Dendritic cell treated with granulocyte-macrophage colony-stimulating factor and Interleukin-4, amounts not matched to agents 40 ng/mL and 50 ng/mL, for 4 days (primary cell): ENCODE measurements at regions not wholly inside any gene's neighbourhood (a gene's known extent, or its start where the extent isn't known, plus 50 kb on each side); places are given as distances from the start of the nearest gene placed in this dataset.

Experiments
- H3K27ac Mint-ChIP-seq: one replicate; pipeline ENCODE4 v1.8.0; 2022; ENCODE audit warnings: mild to moderate bottlenecking, mixed read lengths
- H3K27me3 Mint-ChIP-seq: one replicate; pipeline ENCODE4 v1.8.0; 2022; ENCODE audit warnings: mild to moderate bottlenecking, mixed read lengths
- H3K36me3 Mint-ChIP-seq: one replicate; pipeline ENCODE4 v1.8.0; 2022; ENCODE audit warnings: low read depth, mixed read lengths
- H3K4me1 Mint-ChIP-seq: one replicate; pipeline ENCODE4 v1.8.0; 2022; ENCODE audit warnings: low read depth, mixed read lengths
- H3K4me3 Mint-ChIP-seq: one replicate; pipeline ENCODE4 v1.8.0; 2022; ENCODE audit warnings: mild to moderate bottlenecking, moderate library complexity, mixed read lengths
- H3K9me3 Mint-ChIP-seq: one replicate; pipeline ENCODE4 v1.8.0; 2022; ENCODE audit warnings: mixed read lengths
- intact Hi-C: fragments of 100-400 bp; cut with micrococcal nuclease; formaldehyde crosslinking; loops from one replicate; pipeline ENCODE4 v1.15.0; 2022

DNA sequence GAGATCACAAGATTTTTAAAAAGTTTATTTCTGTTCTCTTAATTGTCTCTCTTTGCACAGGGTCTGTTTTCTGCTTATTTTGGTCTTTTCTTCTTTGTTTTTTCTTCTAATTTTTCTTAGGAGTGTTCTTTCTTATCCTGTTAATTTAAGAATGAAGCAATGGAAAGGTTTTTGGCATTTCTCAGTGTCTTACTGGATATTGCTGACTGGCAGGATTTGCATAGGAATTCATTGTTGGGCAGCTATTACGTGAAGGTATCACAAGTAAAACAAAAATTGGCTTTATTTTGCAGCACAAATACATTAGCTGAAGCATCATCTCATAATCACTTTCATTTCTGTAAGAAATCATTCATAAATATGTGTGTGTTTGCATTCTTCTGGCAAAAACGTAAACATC lies 566.9 kb upstream of the CDH6 start:
- no peak overlapping the region for H3K27ac Mint-ChIP-seq
- H3K27me3 Mint-ChIP-seq = no peaks in the 10 kb centered on the region
- no peaks in the 10 kb centered on the region for H3K4me1 Mint-ChIP-seq
- H3K9me3 Mint-ChIP-seq = peaks cover 30% of the 10 kb centered on the region
- H3K4me3 Mint-ChIP-seq = no peak overlapping the region
- H3K36me3 Mint-ChIP-seq = no peaks in the 10 kb centered on the region
- intact Hi-C loops = no loop called here

DNA sequence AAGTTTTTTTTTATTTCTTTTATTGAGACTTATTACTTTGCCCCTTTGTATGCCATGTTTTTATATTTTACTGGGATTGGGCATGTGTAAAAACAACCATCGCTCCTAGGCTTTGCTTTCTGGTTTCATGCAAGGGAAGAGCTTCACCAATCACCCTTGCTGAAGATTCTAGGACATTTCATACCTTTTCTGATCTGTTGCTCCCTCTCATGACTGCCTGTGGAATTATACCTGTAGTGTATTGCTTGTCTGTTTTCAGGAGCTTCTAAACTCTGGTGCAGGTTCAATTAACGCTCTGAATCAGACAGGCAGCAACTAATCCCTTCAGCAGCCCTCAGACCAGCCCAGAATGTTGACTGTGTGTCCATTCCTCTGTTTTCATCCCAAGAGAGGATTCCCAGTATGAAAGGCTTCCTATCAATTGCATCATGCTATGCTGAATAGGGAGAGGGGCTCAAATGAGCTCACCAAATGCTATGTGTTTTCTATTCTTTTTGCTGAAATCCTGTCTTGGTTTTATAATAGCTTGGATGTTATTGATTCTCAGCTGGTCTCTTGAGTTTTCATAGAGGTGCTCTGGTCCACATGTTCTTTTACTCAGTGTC lies 572.9 kb upstream of the CDH6 start:
- no peak overlapping the region for H3K27ac Mint-ChIP-seq
- H3K9me3 Mint-ChIP-seq = peaks cover 50% of the 10 kb centered on the region
- no peaks in the 10 kb centered on the region for H3K4me1 Mint-ChIP-seq
- no peaks in the 10 kb centered on the region for H3K36me3 Mint-ChIP-seq
- intact Hi-C loops = no loop called here
- no peaks in the 10 kb centered on the region for H3K27me3 Mint-ChIP-seq
- H3K4me3 Mint-ChIP-seq = no peak overlapping the region

DNA sequence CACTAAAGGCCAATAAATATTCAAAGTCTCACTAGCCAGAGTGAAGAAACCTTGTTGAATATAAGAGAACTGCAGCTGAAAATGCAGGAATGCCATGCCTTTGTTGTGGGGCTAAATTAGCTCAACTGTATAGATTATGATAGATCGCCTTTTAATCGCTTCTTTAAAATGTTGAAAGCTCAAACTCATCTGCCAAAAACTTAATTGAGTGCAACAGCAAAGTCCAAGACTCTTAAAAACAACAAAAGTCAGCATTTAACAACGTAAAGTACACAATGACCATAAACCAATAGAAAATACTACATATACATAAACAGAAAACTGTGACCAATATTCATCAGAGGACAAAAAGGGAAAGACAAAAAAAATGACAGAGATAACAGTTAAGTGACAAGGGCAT lies 585.0 kb upstream of the CDH6 start:
- H3K27me3 Mint-ChIP-seq = no peaks in the 10 kb centered on the region
- peaks cover 15% of the 10 kb centered on the region for H3K9me3 Mint-ChIP-seq
- H3K36me3 Mint-ChIP-seq = no peaks in the 10 kb centered on the region
- intact Hi-C loops = no loop called here
- no peak overlapping the region for H3K4me3 Mint-ChIP-seq
- no peaks in the 10 kb centered on the region for H3K4me1 Mint-ChIP-seq
- no peak overlapping the region for H3K27ac Mint-ChIP-seq

DNA sequence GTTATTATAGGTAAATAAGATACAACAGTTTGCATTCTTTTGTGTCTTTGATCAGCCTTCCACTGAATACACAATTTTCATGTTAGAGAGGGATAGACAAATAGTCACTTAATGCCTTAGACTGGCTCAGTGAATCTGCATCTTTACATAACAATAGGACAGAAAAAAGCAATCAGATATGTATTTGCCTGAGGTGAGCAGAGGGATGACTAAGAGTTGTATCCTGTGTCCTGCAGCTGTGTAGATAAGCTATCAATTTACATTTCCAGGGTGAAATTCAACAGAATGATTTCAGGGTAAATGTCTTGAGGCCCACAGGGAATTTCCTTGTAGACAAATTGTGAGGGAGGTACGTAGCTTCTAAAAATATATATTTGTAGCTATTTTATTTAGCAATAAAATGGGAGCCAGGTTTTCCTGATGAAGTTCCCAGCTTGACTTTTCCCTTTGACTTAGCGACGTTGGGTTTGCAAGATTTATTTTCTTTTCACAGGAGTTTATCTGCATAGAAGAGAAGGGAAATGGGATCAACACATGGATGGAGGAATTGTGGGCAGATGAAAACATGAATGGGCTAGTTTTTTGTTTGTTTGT lies 586.1 kb upstream of the CDH6 start:
- Mint-ChIP-seq H3K36me3 (no peaks in the 10 kb centered on the region), H3K27me3 (no peaks in the 10 kb centered on the region), H3K27ac (no peak overlapping the region), H3K4me1 (no peaks in the 10 kb centered on the region), H3K4me3 (no peak overlapping the region), H3K9me3 (peaks cover 12% of the 10 kb centered on the region)
- intact Hi-C loops = no loop called here

DNA sequence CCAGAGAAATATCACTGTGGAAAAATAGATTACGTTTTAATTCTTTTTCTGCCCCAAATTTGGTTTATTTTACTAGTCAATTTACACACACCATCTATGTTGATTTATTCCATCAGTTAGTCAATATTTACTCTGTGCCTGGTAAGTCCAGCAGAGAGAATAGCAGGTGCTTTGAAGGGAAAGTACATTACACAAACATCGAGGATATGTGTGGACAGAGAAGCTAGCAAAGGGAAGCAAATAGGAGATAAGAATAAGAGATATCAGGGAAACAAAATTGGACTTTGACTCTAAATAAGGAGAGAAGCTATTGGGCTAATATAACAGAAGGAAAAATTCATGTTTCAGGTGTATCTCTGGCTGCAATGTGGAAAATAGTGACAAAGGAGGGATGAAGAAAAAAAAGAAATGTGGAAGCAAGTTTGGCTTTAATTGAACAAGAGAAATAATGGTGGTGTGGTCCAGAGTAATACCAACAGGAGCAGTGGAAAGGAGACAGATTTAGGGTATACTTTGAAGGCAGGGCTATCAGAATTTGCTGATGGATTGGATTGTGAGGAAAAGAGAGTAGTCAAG lies 587.7 kb upstream of the CDH6 start:
- Mint-ChIP-seq H3K4me3 (no peak overlapping the region), H3K9me3 (peaks cover 9% of the 10 kb centered on the region), H3K4me1 (no peaks in the 10 kb centered on the region), H3K27ac (no peak overlapping the region), H3K36me3 (no peaks in the 10 kb centered on the region), H3K27me3 (no peaks in the 10 kb centered on the region)
- intact Hi-C loops = no loop called here

DNA sequence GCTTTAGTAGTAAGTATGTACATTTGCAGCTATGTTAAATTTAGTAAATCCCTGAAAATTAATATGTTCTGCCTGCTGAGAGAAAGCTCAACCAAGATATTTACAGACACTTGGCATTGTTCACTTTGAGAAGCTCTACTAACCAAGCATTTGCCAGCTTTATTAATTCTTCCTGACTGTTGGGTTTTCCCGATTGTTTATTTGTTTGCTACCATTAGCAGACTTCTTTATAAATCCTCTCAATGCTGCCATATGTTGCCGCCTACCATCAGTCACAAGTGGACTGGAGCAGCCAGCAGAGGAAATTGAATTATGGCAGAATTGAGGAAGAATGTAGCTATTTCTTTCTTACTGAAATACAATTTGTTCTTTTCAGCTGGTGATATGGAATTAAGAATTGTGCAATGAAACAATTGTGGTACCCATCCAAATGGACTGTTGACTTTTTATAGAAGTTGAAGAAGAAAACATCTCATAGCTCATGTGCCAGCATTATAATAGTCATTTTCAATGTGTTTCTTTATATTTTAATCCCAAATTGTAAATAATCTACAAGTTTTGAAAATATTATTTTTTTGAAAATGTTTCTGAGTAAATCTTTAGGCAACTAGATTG lies 588.7 kb upstream of the CDH6 start:
- Mint-ChIP-seq H3K27me3 (no peaks in the 10 kb centered on the region), H3K27ac (no peak overlapping the region), H3K4me3 (no peak overlapping the region), H3K9me3 (peaks cover 10% of the 10 kb centered on the region), H3K4me1 (no peaks in the 10 kb centered on the region), H3K36me3 (no peaks in the 10 kb centered on the region)
- intact Hi-C loops = no loop called here

DNA sequence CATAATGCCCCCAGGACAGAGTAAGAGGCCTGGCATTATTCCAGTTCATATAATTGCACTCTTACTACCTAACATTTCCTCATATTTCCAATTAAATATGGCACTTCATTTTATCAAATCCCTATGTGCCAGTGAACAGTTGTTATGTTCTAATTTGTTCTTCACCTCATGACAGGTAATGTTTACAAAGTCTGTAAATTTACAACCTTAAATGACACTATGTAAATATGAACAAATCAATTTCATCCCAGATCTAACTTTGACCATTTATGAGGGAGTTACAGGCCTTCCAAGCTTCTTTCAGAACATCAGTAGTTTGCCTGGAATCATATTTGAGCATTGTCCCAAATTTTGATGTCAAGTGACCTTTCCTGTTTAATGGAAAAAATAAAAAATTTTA lies 592.6 kb upstream of the CDH6 start:
- Mint-ChIP-seq H3K4me3 (no peak overlapping the region), H3K9me3 (peaks cover 28% of the 10 kb centered on the region), H3K27me3 (no peaks in the 10 kb centered on the region), H3K4me1 (no peaks in the 10 kb centered on the region), H3K27ac (no peak overlapping the region), H3K36me3 (no peaks in the 10 kb centered on the region)
- intact Hi-C loops = no loop called here

DNA sequence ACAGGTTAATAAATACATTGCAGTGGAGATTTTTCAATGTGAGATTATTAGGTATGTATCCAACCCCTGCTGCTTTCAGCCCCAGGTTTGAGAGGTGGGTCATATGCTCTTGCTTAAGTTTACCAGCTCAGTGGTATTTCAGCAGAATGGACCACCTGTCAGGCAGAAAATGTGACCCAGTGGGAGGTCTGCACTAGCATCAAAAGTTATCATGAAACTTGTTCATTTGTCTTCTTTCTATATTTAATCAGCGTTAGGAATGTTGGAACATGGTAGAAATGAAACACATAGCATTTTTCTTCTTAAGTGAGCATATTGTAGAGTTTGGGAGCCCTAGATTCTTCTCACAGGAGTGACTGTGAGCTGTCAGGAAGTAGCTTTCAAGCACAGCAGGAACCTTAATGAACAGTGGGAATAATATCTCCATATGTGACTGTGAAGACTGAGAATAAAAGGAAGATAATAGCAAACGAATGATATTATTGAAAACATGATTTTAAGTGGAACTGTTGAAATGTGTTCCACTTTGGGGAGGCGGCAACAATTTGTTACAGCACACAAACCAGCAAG lies 596.9 kb upstream of the CDH6 start:
- intact Hi-C loops = no loop called here
- Mint-ChIP-seq H3K4me3 (no peak overlapping the region), H3K36me3 (no peaks in the 10 kb centered on the region), H3K9me3 (peaks cover 48% of the 10 kb centered on the region), H3K27me3 (no peaks in the 10 kb centered on the region), H3K27ac (no peak overlapping the region), H3K4me1 (no peaks in the 10 kb centered on the region)

DNA sequence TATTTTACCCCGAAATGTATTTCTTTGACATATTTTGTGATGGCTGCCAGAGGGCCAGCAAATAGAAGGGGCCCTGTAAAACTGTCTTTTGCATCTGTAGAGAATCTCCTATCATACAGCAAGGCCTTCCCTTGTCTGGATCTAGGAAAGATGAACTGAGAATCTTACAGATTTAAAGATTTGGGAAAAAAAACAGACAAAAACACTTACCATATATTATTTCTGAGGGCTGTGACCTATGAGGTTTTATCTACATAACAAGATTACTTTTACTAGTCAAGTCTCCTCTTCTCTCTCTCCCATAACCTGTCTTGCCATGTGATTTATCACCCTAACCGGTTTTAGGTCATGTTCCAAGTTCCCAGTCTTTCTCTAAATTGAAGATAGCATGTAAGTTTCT lies 599.2 kb upstream of the CDH6 start:
- H3K27ac Mint-ChIP-seq = no peak overlapping the region
- H3K36me3 Mint-ChIP-seq = no peaks in the 10 kb centered on the region
- no peaks in the 10 kb centered on the region for H3K27me3 Mint-ChIP-seq
- H3K9me3 Mint-ChIP-seq = peaks cover 55% of the 10 kb centered on the region
- H3K4me3 Mint-ChIP-seq = no peak overlapping the region
- H3K4me1 Mint-ChIP-seq = no peaks in the 10 kb centered on the region
- intact Hi-C loops = no loop called here

DNA sequence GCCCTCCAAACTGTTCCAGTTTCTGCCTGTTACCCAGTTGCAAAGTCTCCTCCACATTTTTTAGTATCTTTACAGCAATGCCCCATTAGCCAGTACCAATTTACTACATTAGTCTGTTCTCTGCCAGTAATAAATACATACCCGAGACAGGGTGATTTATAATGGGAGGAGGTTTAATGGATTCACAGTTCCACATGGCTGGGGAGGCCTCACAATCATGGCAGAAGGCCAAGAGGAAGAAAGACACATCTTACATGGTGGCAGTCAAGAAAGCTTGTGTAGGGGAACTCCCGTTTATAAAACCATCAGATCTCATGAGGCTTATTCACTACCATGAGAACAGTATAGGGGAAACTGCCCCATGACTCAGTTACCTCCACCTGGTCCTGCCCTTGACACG lies 600.7 kb upstream of the CDH6 start:
- H3K4me1 Mint-ChIP-seq = no peaks in the 10 kb centered on the region

DNA sequence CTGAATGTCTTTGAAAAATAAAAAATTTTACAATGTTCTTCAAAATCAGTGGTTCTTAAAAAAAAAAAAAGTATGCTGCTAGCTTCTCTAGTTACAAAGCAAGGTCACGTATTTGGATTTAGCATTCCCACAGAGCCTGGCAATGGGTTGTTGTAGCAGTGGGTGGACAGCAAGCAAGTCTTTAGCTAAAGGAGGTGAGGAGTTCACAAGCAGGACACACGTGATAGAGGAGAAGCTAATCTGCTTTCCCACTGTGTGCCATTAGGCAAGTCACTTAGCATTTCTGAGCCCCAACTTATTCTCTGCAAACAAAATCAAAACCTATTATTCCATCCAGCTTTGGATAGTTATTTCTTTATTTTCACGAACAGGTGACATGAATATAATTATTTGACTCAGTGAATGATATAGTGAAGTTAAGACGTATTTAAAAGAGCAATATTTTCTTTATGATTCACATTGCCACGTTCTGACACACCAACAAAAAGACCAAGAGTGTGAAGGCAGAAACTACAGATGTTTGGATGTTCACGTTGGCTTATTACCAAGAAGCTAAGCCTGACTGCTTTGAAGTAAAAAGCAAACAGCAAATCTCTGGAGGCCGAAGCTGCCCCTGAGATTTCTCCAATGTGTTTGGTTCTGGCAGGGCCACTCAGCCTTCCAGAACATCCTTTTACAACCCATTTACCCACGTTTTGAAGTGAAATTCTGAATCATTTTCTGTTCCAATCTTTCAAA lies 612.1 kb upstream of the CDH6 start:
- intact Hi-C loops = no loop called here
- H3K27ac Mint-ChIP-seq = no peak overlapping the region
- no peak overlapping the region for H3K4me3 Mint-ChIP-seq
- no peaks in the 10 kb centered on the region for H3K36me3 Mint-ChIP-seq
- no peaks in the 10 kb centered on the region for H3K9me3 Mint-ChIP-seq
- no peaks in the 10 kb centered on the region for H3K27me3 Mint-ChIP-seq
- H3K4me1 Mint-ChIP-seq = no peaks in the 10 kb centered on the region

More for the DNA sequence above, 600.7 kb upstream of the CDH6 start:
- H3K27me3 Mint-ChIP-seq = no peaks in the 10 kb centered on the region
- no peaks in the 10 kb centered on the region for H3K36me3 Mint-ChIP-seq
- no peak overlapping the region for H3K27ac Mint-ChIP-seq
- H3K4me3 Mint-ChIP-seq = no peak overlapping the region
- peaks cover 42% of the 10 kb centered on the region for H3K9me3 Mint-ChIP-seq
- intact Hi-C loops = no loop called here

DNA sequence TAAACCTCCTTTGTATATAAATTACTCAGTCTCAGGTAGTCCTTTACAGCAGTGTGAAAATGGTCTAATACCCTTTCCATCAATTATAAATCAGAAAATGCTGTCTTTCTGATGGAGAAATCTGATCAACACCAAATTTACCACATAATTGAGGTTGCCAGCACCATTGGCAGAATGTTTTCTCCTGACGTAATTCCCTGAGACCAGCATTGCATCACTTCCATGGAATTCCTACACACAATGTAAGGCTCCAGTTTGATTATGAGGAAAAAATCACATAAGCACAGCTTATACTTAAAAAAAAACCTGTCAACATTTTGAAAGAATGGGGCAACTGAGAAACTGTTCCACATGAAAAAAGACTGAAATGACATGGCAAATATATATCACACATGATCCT lies 618.7 kb upstream of the CDH6 start:
- no peak overlapping the region for H3K4me3 Mint-ChIP-seq
- H3K9me3 Mint-ChIP-seq = peaks cover 26% of the 10 kb centered on the region
- no peaks in the 10 kb centered on the region for H3K36me3 Mint-ChIP-seq
- intact Hi-C loops = no loop called here
- no peak overlapping the region for H3K27ac Mint-ChIP-seq
- no peaks in the 10 kb centered on the region for H3K4me1 Mint-ChIP-seq
- no peaks in the 10 kb centered on the region for H3K27me3 Mint-ChIP-seq

DNA sequence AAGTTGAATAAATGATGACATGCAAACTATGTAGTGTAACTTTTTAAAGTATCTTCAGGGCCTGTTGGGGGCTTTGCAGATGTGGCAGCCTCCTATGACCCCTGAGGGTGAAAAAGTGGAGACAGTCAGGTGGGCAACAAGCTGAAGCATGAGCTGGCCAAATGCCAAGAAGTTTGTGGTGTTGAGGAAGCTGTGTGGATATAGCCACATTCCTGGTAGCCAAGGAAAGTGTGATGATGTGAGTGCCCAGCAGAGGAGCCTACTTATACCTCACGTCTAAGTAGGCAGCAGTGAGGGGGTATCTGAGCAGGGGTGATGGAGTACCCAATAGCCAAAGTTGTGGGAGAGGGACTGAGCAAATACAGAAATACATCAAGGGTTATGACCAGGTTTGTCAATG lies 621.2 kb upstream of the CDH6 start:
- no peaks in the 10 kb centered on the region for H3K27me3 Mint-ChIP-seq
- H3K4me3 Mint-ChIP-seq = no peak overlapping the region
- peaks cover 34% of the 10 kb centered on the region for H3K9me3 Mint-ChIP-seq
- no peaks in the 10 kb centered on the region for H3K36me3 Mint-ChIP-seq
- no peaks in the 10 kb centered on the region for H3K4me1 Mint-ChIP-seq
- intact Hi-C loops = no loop called here
- no peak overlapping the region for H3K27ac Mint-ChIP-seq

DNA sequence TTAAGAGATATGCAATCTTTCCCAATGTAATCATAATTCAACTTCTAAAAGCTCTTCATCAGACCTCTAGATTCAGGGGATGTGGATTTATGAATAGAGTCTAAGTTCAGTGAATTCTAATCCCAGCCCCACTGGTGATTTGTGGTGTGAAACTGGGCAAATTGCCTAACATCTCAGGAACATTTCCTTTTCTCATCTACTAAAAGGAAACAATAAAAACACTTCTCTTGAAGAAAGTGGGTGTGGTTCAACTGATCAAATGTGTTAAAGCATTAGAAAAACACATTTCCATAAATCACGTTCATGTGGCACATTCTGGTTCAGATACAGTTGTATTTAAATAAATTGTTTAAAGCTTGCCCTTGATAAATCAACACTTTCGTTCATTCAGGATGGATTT lies 631.7 kb upstream of the CDH6 start:
- no peak overlapping the region for H3K27ac Mint-ChIP-seq
- intact Hi-C loops = no loop called here
- H3K36me3 Mint-ChIP-seq = no peaks in the 10 kb centered on the region
- H3K9me3 Mint-ChIP-seq = peaks cover 9% of the 10 kb centered on the region
- H3K4me3 Mint-ChIP-seq = no peak overlapping the region
- H3K27me3 Mint-ChIP-seq = no peaks in the 10 kb centered on the region
- no peaks in the 10 kb centered on the region for H3K4me1 Mint-ChIP-seq
